Hypothalamus (tissue), 51 donors: ENCODE measurements at regions not wholly inside any gene's neighbourhood (a gene's known extent, or its start where the extent isn't known, plus 50 kb on each side); places are given as distances from the start of the nearest gene placed in this dataset.
"Not testable (repeated sequence)": the region's sequence is repeated elsewhere in the genome, so short reads cannot be mapped to it uniquely, and the experiment has no call there.

Source experiments
- DNase-seq, 51 donors: peaks; one replicate each; lab custom pipeline; 2025; lab: John Stamatoyannopoulos, UW

GRCh38 chr9:11676821-11677220 lies 1016.4 kb upstream of the TYRP1 start:
- no peak for DNase-seq

GRCh38 chr9:11686733-11687132 lies 1006.5 kb upstream of the TYRP1 start:
- no peak for DNase-seq

GRCh38 chr9:11697126-11697525 lies 996.1 kb upstream of the TYRP1 start:
- DNase-seq, result no peak

GRCh38 chr9:11701706-11702105 lies 991.5 kb upstream of the TYRP1 start:
- DNase-seq, result no peak

GRCh38 chr9:11702548-11702947 lies 990.6 kb upstream of the TYRP1 start:
- no peak for DNase-seq

GRCh38 chr9:11704198-11704597 lies 989.0 kb upstream of the TYRP1 start:
- not testable (repeated sequence) for DNase-seq

GRCh38 chr9:11708899-11709298 lies 984.3 kb upstream of the TYRP1 start:
- no peak for DNase-seq

GRCh38 chr9:11709567-11709966 lies 983.6 kb upstream of the TYRP1 start:
- no peak for DNase-seq

- DNase-seq, result no peak
Observed at GRCh38 chr9:11713077-11713476, 980.1 kb upstream of the TYRP1 start.

- no peak for DNase-seq
Observed at GRCh38 chr9:11722957-11723356, 970.2 kb upstream of the TYRP1 start.

- no peak for DNase-seq
Observed at GRCh38 chr9:11726659-11727058, 966.5 kb upstream of the TYRP1 start.

GRCh38 chr9:11735391-11735790 lies 957.8 kb upstream of the TYRP1 start:
- no peak for DNase-seq

GRCh38 chr9:11742471-11742870 lies 950.7 kb upstream of the TYRP1 start:
- DNase-seq, result no peak

- DNase-seq, result no peak
Observed at GRCh38 chr9:11743356-11743755, 949.8 kb upstream of the TYRP1 start.

GRCh38 chr9:11749396-11749795 lies 943.8 kb upstream of the TYRP1 start:
- DNase-seq, result no peak

GRCh38 chr9:11755951-11756350 lies 937.2 kb upstream of the TYRP1 start:
- no peak for DNase-seq

- no peak for DNase-seq
Observed at GRCh38 chr9:11757408-11757807, 935.8 kb upstream of the TYRP1 start.

GRCh38 chr9:11758016-11758415 lies 935.2 kb upstream of the TYRP1 start:
- DNase-seq, result no peak

- no peak for DNase-seq
Observed at GRCh38 chr9:11779971-11780370, 913.2 kb upstream of the TYRP1 start.

- no peak for DNase-seq
Observed at GRCh38 chr9:11792870-11793269, 900.3 kb upstream of the TYRP1 start.

GRCh38 chr9:11794984-11795383 lies 898.2 kb upstream of the TYRP1 start:
- no peak for DNase-seq

GRCh38 chr9:11805969-11806368 lies 887.2 kb upstream of the TYRP1 start:
- no peak for DNase-seq

GRCh38 chr9:11821306-11821975 lies 871.7 kb upstream of the TYRP1 start:
- DNase-seq, result peak in 1 of 51 donors; percentile 1
